Liver (tissue), 8 donors: ENCODE measurements at regions not wholly inside any gene's neighbourhood (a gene's known extent, or its start where the extent isn't known, plus 50 kb on each side); places are given as distances from the start of the nearest gene placed in this dataset.

Experiments used
- DNase-seq: peaks from one replicate; pipeline ENCODE4 v3.0.0-alpha.2; 2017; ENCODE audit warnings: low spot score
- H3K27ac ChIP-seq, 2 donors: one replicate each; pipeline ENCODE4 v1.7.0; 2013; ENCODE audit warnings: inconsistent platforms in 2 of 2, low read length in 2 of 2, control low read depth in 1 of 2, low read depth in 1 of 2, mild to moderate bottlenecking in 1 of 2
- H3K27me3 ChIP-seq, 4 donors: one replicate each; pipeline versions ENCODE4 v1.6.1 to v1.7.0; 2013; ENCODE audit warnings: low read length in 3 of 4, inconsistent platforms in 1 of 4, mild to moderate bottlenecking in 1 of 4, moderate library complexity in 1 of 4; ENCODE audit not compliant: control insufficient read depth in 4 of 4, insufficient read depth in 4 of 4
- H3K36me3 ChIP-seq, 4 donors: one replicate each; pipeline versions ENCODE4 v1.6.1 to v1.7.0; 2013; ENCODE audit warnings: low read length in 3 of 4, mild to moderate bottlenecking in 3 of 4, low read depth in 1 of 4, moderate library complexity in 1 of 4; ENCODE audit not compliant: control insufficient read depth in 4 of 4, insufficient read depth in 3 of 4
- H3K4me1 ChIP-seq, 4 donors: one replicate each; pipeline versions ENCODE4 v1.6.1 to v1.7.0; 2013; ENCODE audit warnings: low read length in 3 of 4, mild to moderate bottlenecking in 3 of 4, moderate library complexity in 1 of 4; ENCODE audit not compliant: control insufficient read depth in 4 of 4, insufficient read depth in 4 of 4
- H3K4me3 ChIP-seq, 3 donors: one replicate each; pipeline versions ENCODE4 v1.6.1 to v1.7.0; 2013; ENCODE audit warnings: low read length in 3 of 3, control low read depth in 1 of 3, low read depth in 1 of 3, mild to moderate bottlenecking in 1 of 3
- H3K9ac ChIP-seq, 2 donors: one replicate each; pipeline ENCODE4 v1.7.0; 2013; ENCODE audit warnings: low read length in 2 of 2, mild to moderate bottlenecking in 2 of 2, moderate library complexity in 2 of 2, control low read depth in 1 of 2, low read depth in 1 of 2
- H3K9me3 ChIP-seq, 4 donors: one replicate each; pipeline versions ENCODE4 v1.6.1 to v1.7.0; 2013; ENCODE audit warnings: low read length in 3 of 4; ENCODE audit not compliant: control insufficient read depth in 4 of 4
- ATF3 ChIP-seq: IDR thresholded peaks from 2 replicates; pipeline ENCODE4 v1.6.1; 2016; ENCODE audit warnings: antibody characterized with exemption
- CTCF ChIP-seq: fragments of 150-350 bp; IDR thresholded peaks from 2 replicates; pipeline ENCODE4 v1.5.1; 2017; ENCODE audit warnings: improper control_type of control experiment, low read depth, low read length; ENCODE audit not compliant: missing input control
- EGR1 ChIP-seq, 2 donors: IDR thresholded peaks; 2 replicates each; pipeline ENCODE4 v1.6.1; 2016 to 2018; ENCODE audit warnings: antibody characterized with exemption in 2 of 2, low read depth in 2 of 2
- FOXA1 ChIP-seq: IDR thresholded peaks from 2 replicates; pipeline ENCODE4 v1.6.1; 2016; ENCODE audit warnings: antibody characterized with exemption
- FOXA2 ChIP-seq: IDR thresholded peaks from 2 replicates; pipeline ENCODE4 v1.6.1; 2016; ENCODE audit warnings: antibody characterized with exemption
- GABPA ChIP-seq, 2 donors: IDR thresholded peaks in 1 of 2; conservative IDR thresholded peaks in 1 of 2; 2 replicates each; pipeline ENCODE4 v1.6.1; 2016; ENCODE audit warnings: antibody characterized with exemption in 2 of 2, mild to moderate bottlenecking in 1 of 2, moderate library complexity in 1 of 2
- HNF4A ChIP-seq, 2 donors: conservative IDR thresholded peaks; 2 replicates each; pipeline ENCODE4 v1.6.1; 2016; ENCODE audit warnings: antibody characterized with exemption in 2 of 2, mild to moderate bottlenecking in 2 of 2
- HNF4G ChIP-seq: IDR thresholded peaks from 2 replicates; pipeline ENCODE4 v1.6.1; 2016; ENCODE audit warnings: antibody characterized with exemption
- MAX ChIP-seq: IDR thresholded peaks from 2 replicates; pipeline ENCODE4 v1.6.1; 2016; ENCODE audit warnings: antibody characterized with exemption
- RAD21 ChIP-seq, 2 donors: IDR thresholded peaks; 2 replicates each; pipeline ENCODE4 v1.6.1; 2016; ENCODE audit warnings: antibody characterized with exemption in 2 of 2, mild to moderate bottlenecking in 2 of 2
- REST ChIP-seq: IDR thresholded peaks from 2 replicates; pipeline ENCODE4 v1.6.1; 2016; ENCODE audit warnings: antibody characterized with exemption, mild to moderate bottlenecking
- SP1 ChIP-seq: IDR thresholded peaks from 2 replicates; pipeline ENCODE4 v1.6.1; 2018; ENCODE audit warnings: antibody characterized with exemption, mild to moderate bottlenecking
- YY1 ChIP-seq: IDR thresholded peaks from 2 replicates; pipeline ENCODE4 v1.6.1; 2016; ENCODE audit warnings: antibody characterized with exemption, mild to moderate bottlenecking
- ZBTB33 ChIP-seq: IDR thresholded peaks from 2 replicates; pipeline ENCODE4 v1.6.1; 2016; ENCODE audit warnings: antibody characterized with exemption
- WGBS: extraction: QIAGEN DNeasy Blood & Tissue Kit; methylation state at CpG from one replicate; pipeline ENCODE4 v1.1.7; 2013; 5-methylcytosine and 5-hydroxymethylcytosine counted together
- donor health status: healthy.
- donor health status: healthy.
- donor health status: healthy.
- donor health status: healthy.
- donor health status: healthy.

DNA sequence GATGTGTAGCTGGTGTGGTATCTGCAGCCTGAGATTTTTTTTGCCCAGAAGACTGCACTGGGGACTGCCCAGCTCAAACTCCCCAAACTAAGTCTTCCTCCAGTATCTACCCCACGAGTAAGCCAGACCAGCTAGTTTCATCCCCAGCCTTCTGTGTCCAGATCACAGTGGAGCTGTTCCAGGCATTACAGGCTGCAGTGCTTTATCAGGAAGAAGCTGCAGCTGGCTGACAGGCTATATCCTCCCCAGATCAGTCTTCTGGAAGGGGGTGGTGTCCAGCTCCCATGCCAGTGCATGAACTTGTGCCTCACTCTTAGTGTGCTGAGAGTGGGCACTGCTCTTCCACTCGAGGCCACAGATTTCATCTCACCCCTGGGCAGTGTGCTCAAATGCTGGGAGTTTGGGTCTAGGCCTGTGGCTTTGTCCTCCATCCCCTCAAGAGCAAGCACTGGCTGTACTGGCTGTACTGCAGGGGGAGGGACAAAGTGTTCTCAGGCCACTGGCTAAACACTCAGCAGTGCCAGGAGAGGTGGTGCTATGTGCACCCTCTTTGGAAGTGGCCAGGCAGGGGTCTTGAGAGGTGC is 679.1 kb upstream of the COBL start:
- H3K4me1 ChIP-seq, result no peaks in the 10 kb centered on the region
- no peak for TF ChIP-seq GABPA (IDR thresholded peaks at IDR 0.05 in 1 of 2, conservative IDR thresholded peaks at IDR 0.05 in 1 of 2)
- TF ChIP-seq ZBTB33, result no peak
- no peak overlapping the region for H3K4me3 ChIP-seq
- H3K36me3 ChIP-seq, result no peaks in the 10 kb centered on the region
- 57% methylated on average over 2 of the region's 2 CpGs for WGBS
- H3K9me3 ChIP-seq, result peaks cover 0 to 6% (median 0%) of the 10 kb centered on the region in 4 donors
- no peak overlapping the region for H3K9ac ChIP-seq
- no peaks in the 10 kb centered on the region for H3K27me3 ChIP-seq
- no peak for DNase-seq
- H3K27ac ChIP-seq, result no peak overlapping the region

DNA sequence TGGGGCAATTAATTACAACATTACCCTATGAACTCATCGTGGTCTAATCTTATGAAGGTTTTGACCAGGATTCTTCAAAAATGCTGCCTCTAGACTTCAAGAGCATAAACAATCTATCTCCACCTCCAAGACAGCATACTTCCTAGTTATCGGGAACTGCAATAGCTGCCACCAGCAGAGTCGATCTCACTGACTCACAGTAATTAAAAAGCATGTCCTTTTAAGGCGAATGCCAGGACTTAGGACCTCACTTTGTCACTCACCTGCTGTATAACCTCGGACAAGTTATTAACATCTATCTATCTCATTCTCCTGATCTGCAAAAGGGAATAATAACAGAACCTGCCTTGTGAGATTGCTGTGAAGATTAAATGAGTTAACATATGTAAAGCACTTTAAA is 666.0 kb upstream of the COBL start:
- Histone ChIP-seq H3K27ac (no peak overlapping the region), H3K9me3 (no peaks in the 10 kb centered on the region), H3K4me1 (no peaks in the 10 kb centered on the region), H3K9ac (no peak overlapping the region), H3K27me3 (no peaks in the 10 kb centered on the region), H3K4me3 (no peak overlapping the region), H3K36me3 (no peaks in the 10 kb centered on the region)
- WGBS, result 54% methylated on average over 5 of the region's 5 CpGs
- TF ChIP-seq REST (no peak), GABPA (IDR thresholded peaks at IDR 0.05 in 1 of 2, conservative IDR thresholded peaks at IDR 0.05 in 1 of 2) (no peak), EGR1 (IDR thresholded peaks at IDR 0.05; ENCODE audit: low read depth in 2 of 2) (no peak), FOXA2 (no peak)
- DNase-seq, result no peak

DNA sequence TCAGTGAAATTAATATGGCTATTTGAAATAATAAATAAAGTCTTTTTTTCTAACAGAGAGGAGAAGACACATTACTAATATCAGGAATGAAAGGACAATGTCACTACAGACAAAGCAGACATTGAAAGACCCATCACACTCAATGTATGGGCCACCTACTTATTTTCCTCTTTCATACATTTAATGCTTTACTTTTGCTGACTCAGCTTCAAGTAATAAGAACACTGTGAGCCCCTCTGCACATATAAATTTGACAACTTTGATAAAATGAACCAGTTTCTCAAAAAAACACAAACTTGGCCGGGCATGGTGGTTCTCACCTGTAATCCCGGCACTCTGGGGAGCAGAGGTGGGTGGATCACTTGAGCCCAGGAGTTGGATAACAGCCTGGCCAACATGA is 664.2 kb upstream of the COBL start:
- H3K4me1 ChIP-seq, result no peaks in the 10 kb centered on the region
- no peak for TF ChIP-seq EGR1 (IDR thresholded peaks at IDR 0.05; ENCODE audit: low read depth in 2 of 2)
- TF ChIP-seq ATF3, result no peak
- TF ChIP-seq RAD21 (IDR thresholded peaks at IDR 0.05), result no peak
- TF ChIP-seq YY1, result no peak
- no peak for TF ChIP-seq SP1
- no peak for TF ChIP-seq MAX
- no peak for TF ChIP-seq FOXA2
- TF ChIP-seq ZBTB33, result no peak
- no peak for TF ChIP-seq FOXA1
- TF ChIP-seq CTCF, result no peak
- no peak for TF ChIP-seq HNF4G
- no peak for TF ChIP-seq HNF4A (conservative IDR thresholded peaks at IDR 0.05)
- TF ChIP-seq GABPA (IDR thresholded peaks at IDR 0.05 in 1 of 2, conservative IDR thresholded peaks at IDR 0.05 in 1 of 2), result no peak
- no peaks in the 10 kb centered on the region for H3K9me3 ChIP-seq
- H3K4me3 ChIP-seq, result no peak overlapping the region
- DNase-seq, result no peak
- WGBS, result 81% methylated on average over 2 of the region's 2 CpGs
- H3K36me3 ChIP-seq, result no peaks in the 10 kb centered on the region
- H3K27ac ChIP-seq, result no peak overlapping the region
- no peak overlapping the region for H3K9ac ChIP-seq
- H3K27me3 ChIP-seq, result no peaks in the 10 kb centered on the region
